Cardiac fibroblast (primary cell): ENCODE measurements at regions not wholly inside any gene's neighbourhood (a gene's known extent, or its start where the extent isn't known, plus 50 kb on each side); places are given as distances from the start of the nearest gene placed in this dataset.

Source experiments
- DNase-seq, 2 donors: peaks; one replicate each; pipeline versions ENCODE4 v3.0.0 to v3.0.0-alpha.2; 2010; ENCODE audit warnings: low read depth in 2 of 2
- H3K4me3 ChIP-seq, 2 donors: replicated peaks in 1 of 2; 1 replicate in 1 of 2; 2 replicates in 1 of 2; pipeline ENCODE4 v1.5.1; 2011; ENCODE audit warnings: low read depth in 2 of 2, low read length in 2 of 2, mild to moderate bottlenecking in 2 of 2, moderate library complexity in 1 of 2
- CTCF ChIP-seq: IDR thresholded peaks from one replicate; pipeline ENCODE4 v1.5.1; 2011; ENCODE audit warnings: low read depth, mild to moderate bottlenecking, low read length, inconsistent platforms

DNA sequence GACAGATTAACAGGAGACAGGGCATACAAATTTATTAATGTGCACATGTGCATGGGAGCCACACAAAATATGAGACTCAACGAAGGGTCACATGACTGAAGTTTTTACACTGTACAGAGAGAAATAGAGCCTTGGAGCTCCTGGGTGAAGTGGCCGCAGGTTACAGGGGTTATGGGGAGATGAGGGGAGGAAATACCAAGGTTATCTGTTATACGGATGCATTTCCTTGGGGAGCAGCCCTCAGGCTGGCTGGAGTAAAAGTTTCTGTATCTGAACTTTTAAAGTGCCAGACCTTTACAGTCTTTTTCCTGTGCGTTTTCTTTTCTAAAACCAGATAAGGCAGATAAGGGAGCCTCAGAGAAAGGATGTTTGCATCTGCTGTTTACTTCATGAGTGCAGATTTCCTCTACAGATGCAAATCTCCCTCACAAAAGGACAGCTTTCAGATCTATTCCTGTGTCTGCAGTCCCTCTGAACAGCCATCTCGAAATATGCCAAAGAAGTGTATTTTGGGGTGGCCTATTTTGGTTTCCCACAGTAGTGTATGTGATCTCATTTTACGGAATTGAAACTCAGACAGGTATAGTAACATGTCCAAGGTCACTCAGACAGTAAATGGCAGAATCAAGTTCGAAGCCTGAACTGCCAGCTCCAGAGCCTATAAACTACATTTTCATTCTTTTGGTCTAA is 139.3 kb upstream of the FBXL17 start:
- H3K4me3 ChIP-seq: no peak overlapping the region
- no peak for DNase-seq

GRCh38 chr5:108516785-108517184 is 134.9 kb upstream of the FBXL17 start:
- H3K4me3 ChIP-seq: no peak overlapping the region
- TF ChIP-seq CTCF: no peak
- DNase-seq: no peak

More for the DNA sequence above, 139.3 kb upstream of the FBXL17 start:
- no peak for TF ChIP-seq CTCF

DNA sequence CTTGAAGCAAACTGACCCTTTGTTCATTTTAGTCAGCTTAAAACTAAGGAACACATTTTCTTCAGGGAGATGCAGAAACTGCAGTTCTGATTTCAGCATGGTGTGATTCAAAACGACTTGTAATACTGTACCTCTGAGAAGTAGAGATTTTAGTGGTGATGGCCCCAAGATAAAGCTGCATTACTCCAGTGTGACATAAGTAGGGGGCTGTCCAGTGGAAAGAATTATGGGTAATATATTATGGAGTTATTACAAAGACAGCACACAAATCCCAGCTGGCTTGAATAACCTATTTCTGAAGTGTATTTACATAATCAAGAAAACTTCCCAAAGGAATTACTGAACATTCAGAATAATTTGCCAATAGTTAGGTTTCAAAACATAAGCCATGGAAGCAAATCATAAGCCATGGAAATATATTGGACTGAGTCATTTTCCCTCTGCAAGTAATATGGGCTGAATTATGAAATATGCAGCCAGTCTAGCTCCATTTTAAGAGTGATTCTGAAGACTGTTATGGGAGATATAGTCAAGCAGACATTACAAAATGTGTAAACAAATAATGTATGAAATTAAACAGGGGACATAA is 133.7 kb upstream of the FBXL17 start:
- TF ChIP-seq CTCF: no peak
- DNase-seq: peak in 1 of 2 donors; percentile 3
- no peak overlapping the region for H3K4me3 ChIP-seq

DNA sequence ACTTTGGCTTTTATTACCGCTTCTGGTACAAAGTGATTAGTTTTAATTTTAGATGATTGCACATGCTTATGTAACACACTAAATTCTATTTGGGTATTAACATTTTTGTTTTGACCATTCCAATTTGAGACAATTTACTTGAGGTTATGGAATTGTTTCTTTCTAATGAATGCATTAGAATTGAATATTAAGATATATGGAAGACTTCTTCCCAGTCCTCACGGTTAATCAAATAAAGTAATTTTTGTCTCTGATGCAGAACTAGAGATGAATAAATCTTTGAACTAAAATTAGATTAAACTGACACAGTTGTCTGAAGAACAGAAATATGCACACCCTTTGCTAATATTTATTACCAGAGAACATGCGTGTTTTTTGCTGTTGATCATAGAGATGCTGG is 127.1 kb upstream of the FBXL17 start:
- no peak for DNase-seq
- TF ChIP-seq CTCF: no peak
- no peak overlapping the region for H3K4me3 ChIP-seq

DNA sequence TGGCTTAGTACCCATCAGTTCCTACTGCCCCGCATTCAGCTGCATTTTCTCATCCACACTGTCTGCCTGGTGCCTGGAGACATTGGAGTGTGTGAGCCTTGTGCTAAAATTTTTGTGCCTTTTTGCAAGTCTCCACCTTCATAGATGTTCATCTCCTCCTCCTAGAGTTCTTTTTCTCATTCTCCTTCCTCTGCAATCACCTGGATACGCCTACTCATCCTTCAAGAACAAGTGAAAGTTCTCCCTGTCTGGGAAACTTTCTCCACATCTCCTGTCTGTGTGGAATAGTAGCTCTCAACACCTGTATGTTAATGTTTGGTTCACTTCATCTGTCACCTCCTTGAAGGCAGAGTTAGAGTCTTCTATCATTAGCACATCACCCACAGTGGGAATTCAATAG is 125.7 kb upstream of the FBXL17 start:
- H3K4me3 ChIP-seq: no peak overlapping the region
- no peak for TF ChIP-seq CTCF
- DNase-seq: no peak

GRCh38 chr5:108505608-108506007 is 123.7 kb upstream of the FBXL17 start:
- no peak for TF ChIP-seq CTCF
- no peak for DNase-seq
- H3K4me3 ChIP-seq: no peak overlapping the region
